A549 (cell line): ENCODE measurements at regions not wholly inside any gene's neighbourhood (a gene's known extent, or its start where the extent isn't known, plus 50 kb on each side); places are given as distances from the start of the nearest gene placed in this dataset.

Experiments used
- ATAC-seq, 2 experiments: fragments of 200-7000 bp in 1 of 2; fragments of >200 bp in 1 of 2; cut with Nextera tagmentation in 1 of 2; cut with Tn5 transposase in 1 of 2; 3 replicates each; pipeline versions ENCODE4 v1.8.0 to v1.9.1; 2018 to 2020; ENCODE audit warnings: mild to moderate bottlenecking in 1 of 2, moderate library complexity in 1 of 2
- CTCF ChIA-PET: fragments of 300-600 bp; sonication (Branson Sonifier 250); formaldehyde crosslinking; extraction: SDS; loops from one replicate; lab custom pipeline; 2021; ENCODE audit warnings: antibody characterized with exemption, inconsistent platforms; lab: Yijun Ruan, JAX
- POLR2A ChIA-PET: fragments of 350-600 bp; formaldehyde crosslinking; extraction: SDS; loops from one replicate; lab custom pipeline; 2021; ENCODE audit warnings: antibody characterized with exemption, inconsistent platforms; lab: Yijun Ruan, JAX
- DNase-seq, 2 experiments: peaks; one replicate each; pipeline versions ENCODE4 v3.0.0 to v3.0.0-alpha.2; 2011 to 2016; ENCODE audit warnings: low read depth in 1 of 2, low spot score in 1 of 2
- FAIRE-seq: peaks from 2 replicates; lab custom pipeline; 2011; peaks lifted over from hg19 to GRCh38; lab: Jason Lieb, UNC
- H3K27ac ChIP-seq, 2 experiments: fragments of >200 bp; sonication (Bioruptor Twin); formaldehyde crosslinking; 3 replicates each; pipeline ENCODE4 v1.5.1; 2016 to 2017
- H3K4me1 ChIP-seq: fragments of >200 bp; sonication (Bioruptor Twin); formaldehyde crosslinking; 3 replicates; pipeline ENCODE4 v1.6.1; 2016
- H3K4me2 ChIP-seq: fragments of >200 bp; sonication (Bioruptor Twin); formaldehyde crosslinking; 3 replicates; pipeline ENCODE4 v1.6.1; 2016
- H3K4me3 ChIP-seq: fragments of >200 bp; sonication (Bioruptor Twin); formaldehyde crosslinking; 3 replicates; pipeline ENCODE4 v1.5.1; 2016
- H3K9me3 ChIP-seq: fragments of >200 bp; sonication (Bioruptor Twin); formaldehyde crosslinking; 3 replicates; pipeline ENCODE4 v1.6.1; 2016
- ATOH8 ChIP-seq: fragments of 250-450 bp; sonication (Bioruptor Pico); IDR thresholded peaks from 2 replicates; pipeline ENCODE4 v1.5.0; 2020; ENCODE audit warnings: low read depth, mild to moderate bottlenecking, moderate library complexity
- BCL3 ChIP-seq: fragments of >200 bp; sonication (Bioruptor Twin); formaldehyde crosslinking; IDR thresholded peaks from 3 replicates; pipeline ENCODE4 v1.6.1; 2016
- CHD2 ChIP-seq: fragments of 150-350 bp; IDR thresholded peaks from 2 replicates; pipeline ENCODE4 v1.6.1; 2014; ENCODE audit warnings: low read length; ENCODE audit not compliant: partially characterized antibody
- CTCF ChIP-seq: fragments of >200 bp; sonication (Bioruptor Twin); formaldehyde crosslinking; IDR thresholded peaks from 3 replicates; pipeline ENCODE4 v1.5.1; 2016
- EHF ChIP-seq: fragments of 250-450 bp; sonication (Bioruptor Pico); IDR thresholded peaks from 2 replicates; pipeline ENCODE4 v1.5.0; 2020; ENCODE audit warnings: mild to moderate bottlenecking
- FOSB ChIP-seq: fragments of 250-450 bp; sonication (Bioruptor Pico); IDR thresholded peaks from 2 replicates; pipeline ENCODE4 v1.5.0; 2020; ENCODE audit warnings: mild to moderate bottlenecking, moderate library complexity
- FOSL2 ChIP-seq, 2 experiments: fragments of 450-650 bp in 1 of 2; fragments of >200 bp in 1 of 2; sonication (Bioruptor Twin) in 1 of 2; formaldehyde crosslinking; IDR thresholded peaks; 2 replicates each; pipeline versions ENCODE4 v1.5.0 to v1.6.1; 2016 to 2020; ENCODE audit warnings: mild to moderate bottlenecking in 1 of 2, moderate library complexity in 1 of 2
- HEYL ChIP-seq: fragments of 250-450 bp; sonication (Bioruptor Pico); IDR thresholded peaks from 2 replicates; pipeline ENCODE4 v1.8.0; 2021; ENCODE audit warnings: mild to moderate bottlenecking, moderate library complexity
- HOXB13 ChIP-seq: fragments of 250-450 bp; sonication (Bioruptor Pico); IDR thresholded peaks from 2 replicates; pipeline ENCODE4 v1.5.0; 2020; ENCODE audit warnings: low read depth, mild to moderate bottlenecking, moderate library complexity
- KDM5A ChIP-seq: fragments of 200-600 bp; sonication (generic); IDR thresholded peaks from 2 replicates; pipeline ENCODE4 v1.6.1; 2016; ENCODE audit warnings: antibody characterized with exemption, mild to moderate bottlenecking
- MAZ ChIP-seq: fragments of 150-350 bp; IDR thresholded peaks from 2 replicates; pipeline ENCODE4 v1.6.1; 2014; ENCODE audit warnings: antibody characterized with exemption, low read depth, low read length, borderline replicate concordance
- NR3C1 ChIP-seq: fragments of >200 bp; sonication (Bioruptor Twin); formaldehyde crosslinking; IDR thresholded peaks from 3 replicates; pipeline ENCODE4 v1.6.1; 2017
- PHF8 ChIP-seq: fragments of 200-600 bp; sonication (generic); IDR thresholded peaks from 2 replicates; pipeline ENCODE4 v1.6.1; 2016; ENCODE audit warnings: low read depth, mild to moderate bottlenecking, antibody characterized with exemption, moderate library complexity, borderline replicate concordance
- POLR2A ChIP-seq: IDR thresholded peaks from 2 replicates; pipeline ENCODE4 v1.6.1; 2012; ENCODE audit warnings: mild to moderate bottlenecking, low read length
- POLR2AphosphoS2 ChIP-seq: conservative IDR thresholded peaks from 2 replicates; pipeline ENCODE4 v1.6.1; 2012; ENCODE audit warnings: low read length, improper control_type of control experiment, inconsistent platforms
- REST ChIP-seq: fragments of 200-600 bp; sonication (generic); IDR thresholded peaks from 2 replicates; pipeline ENCODE4 v1.6.1; 2016; ENCODE audit warnings: antibody characterized with exemption, mild to moderate bottlenecking, moderate library complexity
- RFX5 ChIP-seq: fragments of 450-650 bp; IDR thresholded peaks from 2 replicates; pipeline ENCODE4 v1.7.1; 2014; ENCODE audit warnings: antibody characterized with exemption, mild to moderate bottlenecking, moderate library complexity
- ZNF302 ChIP-seq: fragments of 250-450 bp; sonication (Bioruptor Pico); IDR thresholded peaks from 2 replicates; pipeline ENCODE4 v1.9.0; 2021; ENCODE audit warnings: inconsistent platforms, mild to moderate bottlenecking, moderate library complexity
- ZSCAN20 ChIP-seq: fragments of 250-450 bp; sonication (Bioruptor Pico); IDR thresholded peaks from 2 replicates; pipeline ENCODE4 v1.8.0; 2022; ENCODE audit warnings: mild to moderate bottlenecking, moderate library complexity
- WGBS: methylation state at CpG from one replicate; pipeline ENCODE4 v1.1.6; 2017; ENCODE audit errors: missing lambda C conversion rate; 5-methylcytosine and 5-hydroxymethylcytosine counted together

- Histone ChIP-seq H3K4me2 (no peak overlapping the region), H3K4me3 (no peak overlapping the region), H3K9me3 (no peaks in the 10 kb centered on the region), H3K4me1 (no peaks in the 10 kb centered on the region), H3K27ac (no peak overlapping the region)
- 76% methylated on average over 5 of the region's 5 CpGs for WGBS
- ChIA-PET POLR2A (no interaction called here), CTCF (no interaction called here)
- FAIRE-seq (no peak), DNase-seq (no peak), ATAC-seq (no peak)
- TF ChIP-seq CTCF (no peak), MAZ (no peak), KDM5A (no peak), FOSL2 (IDR thresholded peaks at IDR 0.05) (no peak), FOSL2 (CRISPR knock-in tag; IDR thresholded peaks at IDR 0.05) (no peak), BCL3 (no peak), RFX5 (no peak)
- TF ChIP-seq, all 56 proteins: peak for 0
Measured at GRCh38 chr14:58780185-58780584, 142.4 kb downstream of the DACT1 start.

GRCh38 chr14:58780605-58781004 lies 142.8 kb downstream of the DACT1 start:
- DNase-seq (no peak), ATAC-seq (no peak), FAIRE-seq (no peak)
- Histone ChIP-seq H3K9me3 (no peaks in the 10 kb centered on the region), H3K4me1 (no peaks in the 10 kb centered on the region), H3K4me3 (no peak overlapping the region), H3K27ac (no peak overlapping the region), H3K4me2 (no peak overlapping the region)
- TF ChIP-seq KDM5A (no peak), ZNF302 (CRISPR knock-in tag) (no peak), NR3C1 (no peak), HEYL (CRISPR knock-in tag) (no peak), MAZ (no peak)
- ChIA-PET POLR2A (no interaction called here), CTCF (no interaction called here)
- WGBS = 73% methylated on average over 6 of the region's 6 CpGs

- WGBS = 94% methylated on average over 6 of the region's 6 CpGs
- ChIA-PET CTCF (interaction anchor here (1.3 kb wide), 1 partner anchor 22 kb away, joined by 4 read pairs; no protein-coding TSS in a partner anchor), POLR2A (no interaction called here)
- TF ChIP-seq FOSB (CRISPR knock-in tag) (no peak), NR3C1 (no peak), ATOH8 (no peak)
- FAIRE-seq (no peak), DNase-seq (no peak), ATAC-seq (no peak)
- Histone ChIP-seq H3K4me2 (no peak overlapping the region), H3K9me3 (no peaks in the 10 kb centered on the region), H3K4me3 (no peak overlapping the region), H3K27ac (no peak overlapping the region), H3K4me1 (no peaks in the 10 kb centered on the region)
Measured at GRCh38 chr14:58782011-58782410, 144.2 kb downstream of the DACT1 start.

GRCh38 chr14:58783792-58784511 lies 146.2 kb downstream of the DACT1 start:
- DNase-seq (no peak), FAIRE-seq (no peak), ATAC-seq (no peak)
- CTCF ChIA-PET = interaction anchor here (0.5 to 1.4 kb wide), 3 partner anchors 36 to 98 kb away, joined by 3 to 4 read pairs (median 4); no protein-coding TSS in a partner anchor
- Histone ChIP-seq H3K27ac (no peak overlapping the region), H3K4me1 (no peaks in the 10 kb centered on the region), H3K4me3 (no peak overlapping the region), H3K4me2 (no peak overlapping the region), H3K9me3 (no peaks in the 10 kb centered on the region)
- POLR2A ChIA-PET = no interaction called here
- 37% methylated on average over 10 of the region's 10 CpGs for WGBS
- TF ChIP-seq CTCF (no peak), PHF8 (no peak), FOSB (CRISPR knock-in tag) (no peak), HOXB13 (no peak), ZSCAN20 (CRISPR knock-in tag) (no peak), CHD2 (no peak), REST (no peak), POLR2A (no peak), HEYL (CRISPR knock-in tag) (no peak), POLR2AphosphoS2 (no peak), EHF (CRISPR knock-in tag) (no peak)
